ENCODE measurements at regions not wholly inside any gene's neighbourhood (a gene's known extent, or its start where the extent isn't known, plus 50 kb on each side); places are given as distances from the start of the nearest gene placed in this dataset.

DNA sequence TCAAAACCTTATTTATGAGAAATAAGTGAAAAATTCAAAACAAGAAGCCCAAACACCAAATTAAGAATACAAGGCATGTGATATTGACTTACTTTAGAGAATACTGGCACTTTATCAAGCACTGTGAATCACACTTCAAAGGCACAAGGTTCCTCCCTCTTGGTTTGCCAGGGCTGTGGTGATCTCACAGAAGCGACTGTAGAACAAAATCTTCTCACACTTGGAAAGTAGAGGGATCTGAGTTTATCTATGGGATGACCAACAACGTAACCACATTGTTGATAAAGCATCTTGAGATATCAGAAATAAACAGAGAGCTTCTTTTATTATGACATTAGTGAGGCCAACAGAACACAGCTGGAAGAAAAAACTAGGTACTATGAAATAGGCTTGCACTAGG lies 295.9 kb downstream of the NFIB start:
- TF ChIP-seq CTCF (IDR thresholded peaks at IDR 0.05): no peak
- TF ChIP-seq EP300 (IDR thresholded peaks at IDR 0.05): no peak
- no peak for TF ChIP-seq POLR2AphosphoS5 (IDR thresholded peaks at IDR 0.05)
- no peak for TF ChIP-seq POLR2A (IDR thresholded peaks at IDR 0.05)
